ENCODE measurements at regions not wholly inside any gene's neighbourhood (a gene's known extent, or its start where the extent isn't known, plus 50 kb on each side); places are given as distances from the start of the nearest gene placed in this dataset.

- WGBS = 86% methylated on average over 7 of the region's 8 CpGs
- Histone ChIP-seq H3K27me3 (no peaks in the 10 kb centered on the region), H3K36me3 (no peaks in the 10 kb centered on the region), H3K4me1 (no peaks in the 10 kb centered on the region), H3K27ac (no peak overlapping the region), H3K9me3 (no peaks in the 10 kb centered on the region), H3K4me3 (no peak overlapping the region)
- DNase-seq (ENCODE audit: low spot score in 2 of 2) = no peak
- TF ChIP-seq POLR2AphosphoS5 (IDR thresholded peaks at IDR 0.05) (no peak), EP300 (IDR thresholded peaks at IDR 0.05) (no peak), POLR2A (IDR thresholded peaks at IDR 0.05) (no peak), CTCF (IDR thresholded peaks at IDR 0.05) (no peak)
Observed at GRCh38 chr9:91028166-91028827, 226.7 kb downstream of the SYK start.

- Histone ChIP-seq H3K27ac (no peak overlapping the region), H3K4me3 (no peak overlapping the region), H3K27me3 (no peaks in the 10 kb centered on the region), H3K9me3 (no peaks in the 10 kb centered on the region), H3K36me3 (no peaks in the 10 kb centered on the region), H3K4me1 (no peaks in the 10 kb centered on the region)
- TF ChIP-seq EP300 (IDR thresholded peaks at IDR 0.05) = no peak
- TF ChIP-seq POLR2AphosphoS5 (IDR thresholded peaks at IDR 0.05) = no peak
- TF ChIP-seq CTCF (IDR thresholded peaks at IDR 0.05) = no peak
- no peak for TF ChIP-seq POLR2A (IDR thresholded peaks at IDR 0.05)
- WGBS = 84% methylated on average over 17 of the region's 18 CpGs
- DNase-seq (ENCODE audit: low spot score in 2 of 2) = peak in 1 of 2 donors; percentile 48
Observed at GRCh38 chr9:91029650-91030361, 228.2 kb downstream of the SYK start.

- Histone ChIP-seq H3K9me3 (no peaks in the 10 kb centered on the region), H3K4me3 (no peak overlapping the region), H3K27ac (no peak overlapping the region), H3K36me3 (no peaks in the 10 kb centered on the region), H3K27me3 (no peaks in the 10 kb centered on the region), H3K4me1 (peaks cover 13% of the 10 kb centered on the region)
- TF ChIP-seq CTCF (IDR thresholded peaks at IDR 0.05) (no peak), POLR2A (IDR thresholded peaks at IDR 0.05) (no peak), EP300 (IDR thresholded peaks at IDR 0.05) (no peak), POLR2AphosphoS5 (IDR thresholded peaks at IDR 0.05) (no peak)
- WGBS = 88% methylated on average over 7 of the region's 7 CpGs
- DNase-seq (ENCODE audit: low spot score in 2 of 2) = peak in 1 of 2 donors; percentile 31
Observed at GRCh38 chr9:91032121-91032531, 230.5 kb downstream of the SYK start.

- H3K9me3 ChIP-seq = no peaks in the 10 kb centered on the region
- peak in 1 of 2 donors; percentile 31 for DNase-seq (ENCODE audit: low spot score in 2 of 2)
- no peak overlapping the region for H3K4me3 ChIP-seq
- WGBS = 92% methylated on average over 5 of the region's 5 CpGs
- no peak overlapping the region for H3K27ac ChIP-seq
- no peaks in the 10 kb centered on the region for H3K27me3 ChIP-seq
- no peaks in the 10 kb centered on the region for H3K36me3 ChIP-seq
- TF ChIP-seq CTCF (IDR thresholded peaks at IDR 0.05) = no peak
- no peak for TF ChIP-seq POLR2A (IDR thresholded peaks at IDR 0.05)
- no peak for TF ChIP-seq EP300 (IDR thresholded peaks at IDR 0.05)
- TF ChIP-seq POLR2AphosphoS5 (IDR thresholded peaks at IDR 0.05) = no peak
- H3K4me1 ChIP-seq = peaks cover 24% of the 10 kb centered on the region
Observed at GRCh38 chr9:91033270-91033669, 231.7 kb downstream of the SYK start.

- Histone ChIP-seq H3K27me3 (no peaks in the 10 kb centered on the region), H3K4me3 (no peak overlapping the region), H3K9me3 (no peaks in the 10 kb centered on the region), H3K4me1 (peaks cover 29% of the 10 kb centered on the region), H3K27ac (no peak overlapping the region), H3K36me3 (no peaks in the 10 kb centered on the region)
- no peak for TF ChIP-seq CTCF (IDR thresholded peaks at IDR 0.05)
- no peak for TF ChIP-seq POLR2AphosphoS5 (IDR thresholded peaks at IDR 0.05)
- no peak for TF ChIP-seq EP300 (IDR thresholded peaks at IDR 0.05)
- TF ChIP-seq POLR2A (IDR thresholded peaks at IDR 0.05) = no peak
- peak in 1 of 2 donors; percentile 58 for DNase-seq (ENCODE audit: low spot score in 2 of 2)
- 90% methylated on average over 2 of the region's 3 CpGs for WGBS
Observed at GRCh38 chr9:91033797-91034196, 232.2 kb downstream of the SYK start.
